ENCODE measurements at regions not wholly inside any gene's neighbourhood (a gene's known extent, or its start where the extent isn't known, plus 50 kb on each side); places are given as distances from the start of the nearest gene placed in this dataset.
A peak's percentile ranks its signal among the peaks of the same experiment; 100 is the strongest.

DNA sequence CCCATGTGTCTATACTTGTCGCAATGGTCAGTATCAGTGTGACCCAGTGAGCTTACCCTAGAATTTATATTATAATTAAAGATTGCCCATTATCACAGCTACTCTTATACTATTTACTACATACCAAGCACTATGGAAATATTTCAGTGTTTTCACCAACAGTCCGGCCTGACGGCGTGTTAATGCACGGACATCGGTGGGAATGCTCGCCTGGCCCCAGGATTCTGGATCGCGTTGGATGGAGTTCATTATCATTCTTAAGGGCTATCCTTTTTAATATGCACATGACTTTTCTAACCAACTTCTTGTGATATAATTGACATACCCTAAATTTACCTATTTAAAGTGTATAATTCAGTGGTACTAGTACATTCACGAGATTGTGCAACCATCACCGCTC, 51.8 kb upstream of the AFDN start:
- no peak overlapping the region for H3K4me3 ChIP-seq
- intact Hi-C loops (cut with DNase I, micrococcal nuclease), result no loop called here
- no peaks in the 10 kb centered on the region for H3K36me3 ChIP-seq (ENCODE audit: low read depth)
- H3K9me3 ChIP-seq, result no peaks in the 10 kb centered on the region
- DNase-seq, result no peak
- H3K4me1 ChIP-seq (ENCODE audit: low read depth), result peaks cover 8% of the 10 kb centered on the region
- no peak for ATAC-seq
- TF ChIP-seq, protein P1, sequence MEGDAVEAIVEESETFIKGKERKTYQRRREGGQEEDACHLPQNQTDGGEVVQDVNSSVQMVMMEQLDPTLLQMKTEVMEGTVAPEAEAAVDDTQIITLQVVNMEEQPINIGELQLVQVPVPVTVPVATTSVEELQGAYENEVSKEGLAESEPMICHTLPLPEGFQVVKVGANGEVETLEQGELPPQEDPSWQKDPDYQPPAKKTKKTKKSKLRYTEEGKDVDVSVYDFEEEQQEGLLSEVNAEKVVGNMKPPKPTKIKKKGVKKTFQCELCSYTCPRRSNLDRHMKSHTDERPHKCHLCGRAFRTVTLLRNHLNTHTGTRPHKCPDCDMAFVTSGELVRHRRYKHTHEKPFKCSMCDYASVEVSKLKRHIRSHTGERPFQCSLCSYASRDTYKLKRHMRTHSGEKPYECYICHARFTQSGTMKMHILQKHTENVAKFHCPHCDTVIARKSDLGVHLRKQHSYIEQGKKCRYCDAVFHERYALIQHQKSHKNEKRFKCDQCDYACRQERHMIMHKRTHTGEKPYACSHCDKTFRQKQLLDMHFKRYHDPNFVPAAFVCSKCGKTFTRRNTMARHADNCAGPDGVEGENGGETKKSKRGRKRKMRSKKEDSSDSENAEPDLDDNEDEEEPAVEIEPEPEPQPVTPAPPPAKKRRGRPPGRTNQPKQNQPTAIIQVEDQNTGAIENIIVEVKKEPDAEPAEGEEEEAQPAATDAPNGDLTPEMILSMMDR (IDR thresholded peaks at IDR 0.05), result no peak

- DNase-seq, result peak in 2 of 3 donors; percentile 52 to 73
- peaks cover 8% of the 10 kb centered on the region for H3K4me1 ChIP-seq (ENCODE audit: low read depth)
- peak; percentile 86 for ATAC-seq
- no peaks in the 10 kb centered on the region for H3K36me3 ChIP-seq (ENCODE audit: low read depth)
- H3K9me3 ChIP-seq, result no peaks in the 10 kb centered on the region
- intact Hi-C loops (cut with DNase I, micrococcal nuclease), result no loop called here
- no peak overlapping the region for H3K4me3 ChIP-seq
- TF ChIP-seq, protein P1 (IDR thresholded peaks at IDR 0.05), result no peak
Observed at GRCh38 chr6:167776906-167777627, 49.6 kb upstream of the AFDN start.
